GM19239 (cell line): ENCODE measurements at regions not wholly inside any gene's neighbourhood (a gene's known extent, or its start where the extent isn't known, plus 50 kb on each side); places are given as distances from the start of the nearest gene placed in this dataset.
"Not testable (repeated sequence)": the region's sequence is repeated elsewhere in the genome, so short reads cannot be mapped to it uniquely, and the experiment has no call there.

Experiments used
- DNase-seq: peaks from one replicate; pipeline ENCODE4 v3.0.0; 2011; ENCODE audit warnings: low spot score; ENCODE audit not compliant: insufficient read length
- FAIRE-seq: peaks from 2 replicates; lab custom pipeline; 2011; peaks lifted over from hg19 to GRCh38; lab: Jason Lieb, UNC

DNA sequence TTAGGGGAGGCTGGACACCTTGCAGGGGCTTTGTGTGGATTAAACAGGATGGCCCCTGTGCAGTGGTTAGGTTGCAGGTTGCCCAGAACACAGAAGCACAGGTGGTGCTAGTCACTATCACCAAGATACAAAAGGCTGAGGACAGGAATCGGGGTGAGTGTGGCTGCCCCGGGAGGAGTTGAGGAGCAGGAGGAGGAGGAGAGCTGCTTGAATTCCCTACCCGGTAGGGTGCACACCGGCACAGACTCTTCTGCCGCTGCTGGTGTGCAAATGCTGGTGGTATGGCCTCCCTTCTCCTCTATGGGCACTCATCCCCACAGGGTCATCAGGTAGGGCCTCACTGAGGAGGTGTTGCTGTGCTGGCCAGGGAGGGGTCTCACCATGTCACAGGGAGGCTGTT lies 67.5 kb upstream of the SMAD6 start:
- DNase-seq: no peak
- no peak for FAIRE-seq

DNA sequence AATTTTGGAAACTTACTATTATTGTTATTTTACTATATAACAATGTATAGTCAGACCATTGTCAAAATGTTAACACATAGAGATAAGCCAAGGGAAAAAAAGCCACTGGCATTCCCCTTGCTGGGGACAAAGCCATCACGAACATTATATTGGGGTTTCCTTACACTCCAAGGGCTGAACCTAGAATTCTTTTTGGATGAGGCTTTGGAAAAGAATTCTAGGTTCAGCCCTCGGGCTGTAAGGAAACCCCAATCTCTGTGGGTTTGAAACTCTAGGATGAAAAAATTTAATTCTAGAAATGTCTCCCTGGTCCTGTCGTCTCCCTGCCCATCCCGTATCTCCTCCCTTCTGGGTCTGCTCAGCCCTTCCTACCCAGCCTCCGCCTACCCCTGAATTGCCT lies 67.0 kb upstream of the SMAD6 start:
- DNase-seq (no peak), FAIRE-seq (no peak)

- FAIRE-seq (no peak), DNase-seq (no peak)
Observed at GRCh38 chr15:66635817-66636216, 66.2 kb upstream of the SMAD6 start.

DNA sequence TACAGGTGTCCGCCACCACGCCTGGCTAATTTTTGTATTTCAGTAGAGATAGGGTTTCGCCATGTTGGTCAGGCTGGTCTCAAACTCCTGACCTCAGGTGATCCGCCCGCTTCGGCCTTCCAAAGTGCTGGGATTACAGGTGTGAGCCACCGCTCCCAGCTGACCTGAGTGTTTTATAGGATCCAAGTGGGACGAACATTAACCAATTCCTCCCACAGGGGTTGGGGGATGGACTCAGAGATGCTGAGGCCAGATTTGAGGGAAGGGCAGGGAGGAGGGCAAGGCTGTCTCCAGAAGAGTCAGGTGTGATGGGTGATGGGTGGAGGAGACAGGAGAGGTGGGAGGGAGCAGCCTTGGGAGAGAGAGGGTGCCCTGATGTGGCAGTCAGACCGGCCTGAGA lies 65.0 kb upstream of the SMAD6 start:
- not testable (repeated sequence) for DNase-seq, FAIRE-seq

DNA sequence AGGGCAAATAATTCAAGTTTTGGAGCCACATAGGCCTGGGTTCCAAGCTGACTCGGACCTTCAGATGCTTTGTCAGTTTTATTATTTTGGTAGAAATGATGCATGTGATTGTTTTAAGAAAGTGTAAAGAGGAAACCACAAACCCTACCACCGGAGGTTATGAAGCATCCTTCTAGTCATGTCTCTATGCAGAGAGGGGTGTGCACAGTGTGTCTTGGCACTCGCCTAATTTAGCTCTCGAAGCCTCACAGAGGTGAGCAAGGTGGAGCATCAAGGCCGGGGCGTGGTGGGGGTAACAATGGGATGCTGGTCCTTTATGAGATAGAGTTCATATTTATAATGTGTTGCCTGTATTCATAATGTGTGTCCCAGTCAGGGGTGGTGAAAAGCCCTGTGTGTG lies 63.7 kb upstream of the SMAD6 start:
- DNase-seq (no peak), FAIRE-seq (no peak)

GRCh38 chr15:66641485-66642315 lies 60.3 kb upstream of the SMAD6 start:
- no peak for FAIRE-seq
- DNase-seq: no peak

DNA sequence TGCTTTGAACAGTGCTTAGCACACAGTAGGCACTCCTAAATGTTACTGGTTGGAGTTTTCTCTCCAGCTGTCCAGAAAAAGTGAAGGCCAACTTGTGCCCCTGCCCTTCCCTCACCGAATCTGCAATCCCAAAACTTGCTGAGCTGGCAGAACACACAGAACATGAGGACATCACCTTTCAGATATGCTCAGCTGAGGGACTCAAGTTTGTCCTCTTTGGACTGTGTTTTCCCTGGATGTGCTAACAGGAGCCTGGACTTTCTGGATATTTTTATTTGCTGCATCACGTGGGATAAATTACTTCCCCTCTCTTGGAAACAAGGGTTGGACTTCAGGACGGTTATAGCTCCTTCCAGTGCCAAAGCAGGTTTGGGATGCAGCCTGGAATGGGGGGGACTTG lies 59.5 kb upstream of the SMAD6 start:
- no peak for FAIRE-seq
- DNase-seq: no peak

- DNase-seq (no peak), FAIRE-seq (no peak)
Observed at GRCh38 chr15:66643033-66643432, 59.0 kb upstream of the SMAD6 start.

DNA sequence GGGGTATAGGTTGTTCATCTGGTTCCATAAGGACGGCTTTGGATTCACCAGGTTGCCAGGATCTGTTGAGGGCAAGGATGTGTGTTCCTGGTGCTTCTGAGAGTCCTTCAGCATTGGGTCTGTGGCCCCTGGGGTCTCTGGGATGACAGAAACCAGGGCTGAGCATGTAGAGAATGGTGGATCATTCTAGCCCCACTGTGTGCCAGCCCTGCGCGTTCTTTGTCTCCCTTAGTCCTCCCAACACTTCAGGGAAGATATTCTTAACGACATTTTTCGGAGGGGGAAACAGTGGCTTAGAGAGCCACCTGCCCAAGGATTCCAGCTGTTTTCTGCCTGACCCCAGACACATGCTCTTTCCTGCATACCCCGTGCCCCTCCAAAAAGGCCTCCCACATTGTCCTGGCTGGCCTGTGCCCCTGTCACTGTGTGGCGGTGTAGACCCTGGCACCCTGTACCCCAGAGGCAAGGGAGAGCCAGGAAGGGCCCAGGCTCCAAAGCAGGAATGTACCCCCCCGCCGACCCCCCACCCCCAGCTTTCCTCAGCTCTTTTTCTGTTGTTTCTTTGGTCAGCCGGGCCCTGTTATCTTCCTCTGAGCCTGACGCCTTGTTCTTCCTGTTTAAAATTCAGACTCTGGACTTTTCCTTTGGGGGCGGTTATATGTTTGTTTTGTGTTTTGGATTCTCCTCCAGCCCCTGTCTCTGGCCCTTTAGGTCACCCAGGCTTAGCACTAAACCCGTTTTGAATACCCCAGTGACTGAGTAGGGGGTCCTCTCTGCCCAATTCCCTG lies 57.8 kb upstream of the SMAD6 start:
- DNase-seq: no peak
- no peak for FAIRE-seq

DNA sequence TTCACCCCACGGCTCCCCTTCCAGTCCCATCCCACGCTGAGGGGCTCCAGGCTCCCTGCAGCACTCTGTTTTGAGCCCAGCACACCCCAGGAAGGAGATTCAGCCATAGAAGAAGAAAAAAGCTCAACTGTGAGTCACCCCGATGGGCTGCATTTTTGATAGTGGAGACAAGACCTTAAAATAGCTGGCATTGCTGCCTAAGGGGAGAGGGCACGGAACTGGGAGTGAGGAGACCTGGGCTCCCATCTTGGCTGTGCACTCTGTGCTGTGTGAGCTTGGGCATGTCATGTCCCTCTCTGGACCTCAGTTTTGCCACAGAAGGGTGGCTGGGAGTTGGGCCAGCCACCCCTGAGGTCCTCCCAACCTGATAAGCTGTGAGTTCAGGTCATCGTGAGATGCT lies 57.2 kb upstream of the SMAD6 start:
- DNase-seq (no peak), FAIRE-seq (no peak)

DNA sequence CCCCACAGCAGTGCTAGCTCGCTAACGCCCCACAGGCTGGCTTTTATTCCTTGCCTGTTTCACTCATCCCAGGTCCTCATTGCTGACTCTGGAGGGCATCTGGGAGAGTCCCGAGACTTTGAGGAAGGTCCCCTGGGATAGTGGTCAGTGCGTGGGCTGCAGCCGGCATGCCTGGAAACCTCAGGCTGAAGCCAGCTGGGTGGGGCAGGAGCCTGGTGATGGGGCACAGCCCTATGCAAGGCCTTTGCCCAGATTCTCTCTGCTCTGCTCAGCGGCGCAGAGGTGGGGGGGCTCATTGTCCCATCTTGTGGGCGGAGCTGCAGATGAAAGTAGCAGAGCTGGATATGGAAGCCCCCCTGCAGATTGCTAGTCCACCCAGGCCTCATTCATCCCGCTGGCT lies 55.7 kb upstream of the SMAD6 start:
- DNase-seq (no peak), FAIRE-seq (no peak)

DNA sequence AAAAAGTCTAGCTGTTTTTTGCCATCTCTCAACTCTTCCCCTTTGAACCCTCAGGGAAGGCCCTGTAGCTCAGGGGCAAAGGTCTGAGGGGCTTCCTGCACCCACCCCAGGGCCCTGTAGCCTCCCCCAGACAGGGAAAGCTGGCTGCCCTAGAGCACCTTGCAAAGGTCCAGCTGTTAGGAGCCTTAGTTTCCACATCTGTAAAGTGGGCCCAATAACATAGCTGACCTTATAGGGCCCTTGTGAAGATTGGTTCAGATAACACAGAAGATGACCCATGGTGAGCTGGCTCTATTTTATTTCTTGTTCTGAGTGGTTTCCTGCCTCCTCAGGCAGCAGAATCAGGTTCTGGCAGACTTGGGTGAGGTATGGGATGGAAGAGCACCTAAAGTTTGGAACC lies 55.2 kb upstream of the SMAD6 start:
- FAIRE-seq (no peak), DNase-seq (no peak)

DNA sequence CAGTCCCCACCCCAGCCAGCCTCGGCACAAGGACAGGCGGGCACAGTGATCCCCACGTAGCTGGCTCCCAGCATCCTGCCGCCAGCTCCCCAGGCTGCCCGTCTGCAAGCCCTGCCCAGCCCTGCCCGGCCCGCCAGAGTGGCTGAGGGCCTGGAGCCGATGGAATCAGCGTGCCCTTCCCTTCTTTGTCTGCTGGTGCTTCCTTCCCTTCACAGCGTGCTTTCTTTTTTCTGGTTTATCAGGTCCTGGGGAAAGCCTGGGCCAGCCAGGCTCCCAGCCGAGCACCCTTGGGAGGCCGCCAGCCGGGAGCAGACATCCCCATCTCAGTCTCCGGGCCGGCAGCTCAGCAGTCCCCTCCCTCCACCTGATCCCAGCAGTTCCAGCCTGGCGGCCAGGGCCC lies 54.7 kb upstream of the SMAD6 start:
- no peak for FAIRE-seq
- no peak for DNase-seq

DNA sequence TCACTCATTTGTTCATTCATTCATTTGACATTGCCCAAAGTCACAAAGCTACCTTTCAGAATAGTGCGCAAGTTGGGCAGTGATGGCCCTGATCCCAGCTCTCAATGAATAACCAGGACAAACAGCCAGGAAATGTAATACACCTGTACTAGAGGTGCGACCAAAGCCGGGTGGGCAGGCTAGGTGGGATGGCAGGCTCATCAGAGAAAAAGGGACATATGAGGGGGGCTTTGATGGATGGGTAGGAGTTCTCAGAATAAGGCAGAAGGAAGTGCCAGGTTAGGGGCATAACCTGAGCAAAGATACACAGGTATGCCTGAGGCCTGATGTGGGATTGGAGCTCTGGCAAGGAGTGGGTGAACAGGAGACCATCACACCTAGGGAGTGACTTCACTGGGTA lies 53.4 kb upstream of the SMAD6 start:
- FAIRE-seq: no peak
- no peak for DNase-seq

DNA sequence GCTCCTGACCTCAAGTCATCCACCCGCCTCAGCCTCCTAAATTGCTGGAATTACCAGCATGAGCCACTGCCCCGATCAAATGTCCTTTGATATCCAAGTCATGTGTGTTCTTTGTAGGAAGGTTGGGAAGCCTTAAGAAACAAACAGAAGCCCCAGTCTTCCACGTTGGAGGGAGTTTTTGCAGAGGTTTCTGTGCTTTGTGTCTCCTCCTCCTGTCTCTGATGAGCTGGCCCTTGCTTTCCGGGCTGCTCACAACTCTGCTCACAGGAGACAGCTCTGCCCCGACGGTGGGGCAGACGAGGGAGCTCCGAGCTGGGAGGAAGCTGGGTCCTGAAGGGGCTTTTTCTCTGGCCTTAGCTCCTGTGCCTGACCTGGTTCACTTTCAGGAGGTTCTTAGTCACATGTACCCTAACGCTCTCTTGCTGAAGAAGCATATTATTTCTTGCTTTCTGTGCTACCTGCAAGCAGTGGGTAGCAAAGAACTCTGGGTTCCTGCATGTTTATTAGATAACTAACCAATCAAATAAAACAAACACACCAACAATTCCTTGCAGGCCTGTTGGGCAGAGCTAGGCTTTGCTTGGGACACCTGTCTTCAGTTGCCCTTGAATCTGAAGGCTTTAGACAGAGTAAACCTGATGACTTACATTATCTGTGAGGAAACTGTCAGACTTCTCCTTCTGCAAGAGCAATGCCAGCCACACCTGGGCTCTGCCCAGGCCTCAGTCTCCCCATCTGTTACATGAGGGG lies 52.6 kb upstream of the SMAD6 start:
- FAIRE-seq (no peak), DNase-seq (no peak)

- no peak for DNase-seq
Observed at GRCh38 chr15:66650433-66650832, 51.6 kb upstream of the SMAD6 start.

GRCh38 chr15:66651198-66651597 lies 50.8 kb upstream of the SMAD6 start:
- FAIRE-seq: no peak

More at GRCh38 chr15:66650433-66650832, 51.6 kb upstream of the SMAD6 start:
- FAIRE-seq: no peak

GRCh38 chr15:66651913-66652642 lies 50.0 kb upstream of the SMAD6 start:
- no peak for FAIRE-seq

More at GRCh38 chr15:66651198-66651597, 50.8 kb upstream of the SMAD6 start:
- DNase-seq: no peak

More at GRCh38 chr15:66651913-66652642, 50.0 kb upstream of the SMAD6 start:
- no peak for DNase-seq
